ENCODE measurements at regions not wholly inside any gene's neighbourhood (a gene's known extent, or its start where the extent isn't known, plus 50 kb on each side); places are given as distances from the start of the nearest gene placed in this dataset.

- TF ChIP-seq CTCF (IDR thresholded peaks at IDR 0.05; ENCODE audit: low read depth, low read length, poor library complexity, severe bottlenecking) (no peak), EZH2phosphoT487 (IDR thresholded peaks at IDR 0.05; ENCODE audit: borderline replicate concordance, low read length) (no peak)
Measured at GRCh38 chr14:22266142-22266442, 322.9 kb downstream of the DAD1 start.

Data from DOHH2 (cell line).